ENCODE measurements at regions not wholly inside any gene's neighbourhood (a gene's known extent, or its start where the extent isn't known, plus 50 kb on each side); places are given as distances from the start of the nearest gene placed in this dataset.

- peaks cover 0 to 2% of the 10 kb centered on the region in 2 donors for H3K9me3 ChIP-seq (ENCODE audit: control insufficient read depth in 2 of 2, insufficient read depth in 1 of 2, low read depth in 1 of 2, low read length in 1 of 2)
- H3K4me3 ChIP-seq (ENCODE audit: low read depth in 1 of 3, low read length in 3 of 3), result no peak overlapping the region
- H3K27me3 ChIP-seq (ENCODE audit: control insufficient read depth in 3 of 3, insufficient read depth in 3 of 3, low read length in 3 of 3), result no peaks in the 10 kb centered on the region
- H3K36me3 ChIP-seq (ENCODE audit: control insufficient read depth in 3 of 3, insufficient read depth in 2 of 3, low read depth in 1 of 3, low read length in 3 of 3), result no peaks in the 10 kb centered on the region
- DNase-seq (no peak), FAIRE-seq (no peak)
- H3K4me1 ChIP-seq (ENCODE audit: control insufficient read depth in 3 of 3, insufficient read depth in 2 of 3, low read depth in 1 of 3, low read length in 2 of 3), result no peaks in the 10 kb centered on the region
- H3K27ac ChIP-seq (ENCODE audit: low read depth in 1 of 3, low read length in 2 of 3), result no peak overlapping the region
- WGBS, 3 donors, result 26 to 43% (median 31%) methylated on average over 5 of the region's 5 CpGs
These were observed 419.4 kb upstream of the ADAMTS9 start for GRCh38 chr3:65107174-65107573.

GRCh38 chr3:65101450-65101849, 413.6 kb upstream of the ADAMTS9 start:
- H3K36me3 ChIP-seq (ENCODE audit: control insufficient read depth in 3 of 3, insufficient read depth in 2 of 3, low read depth in 1 of 3, low read length in 3 of 3), result no peaks in the 10 kb centered on the region
- no peaks in the 10 kb centered on the region for H3K9me3 ChIP-seq (ENCODE audit: control insufficient read depth in 2 of 2, insufficient read depth in 1 of 2, low read depth in 1 of 2, low read length in 1 of 2)
- 12 to 52% (median 16%) methylated on average over 1 of the region's 1 CpG for WGBS, 3 donors
- no peak overlapping the region for H3K4me3 ChIP-seq (ENCODE audit: low read depth in 1 of 3, low read length in 3 of 3)
- no peaks in the 10 kb centered on the region for H3K4me1 ChIP-seq (ENCODE audit: control insufficient read depth in 3 of 3, insufficient read depth in 2 of 3, low read depth in 1 of 3, low read length in 2 of 3)
- no peak overlapping the region for H3K27ac ChIP-seq (ENCODE audit: low read depth in 1 of 3, low read length in 2 of 3)
- FAIRE-seq, result no peak
- DNase-seq, result no peak
- H3K27me3 ChIP-seq (ENCODE audit: control insufficient read depth in 3 of 3, insufficient read depth in 3 of 3, low read length in 3 of 3), result no peaks in the 10 kb centered on the region

- H3K9me3 ChIP-seq (ENCODE audit: control insufficient read depth in 2 of 2, insufficient read depth in 1 of 2, low read depth in 1 of 2, low read length in 1 of 2), result no peaks in the 10 kb centered on the region
- H3K36me3 ChIP-seq (ENCODE audit: control insufficient read depth in 3 of 3, insufficient read depth in 2 of 3, low read depth in 1 of 3, low read length in 3 of 3), result no peaks in the 10 kb centered on the region
- no peaks in the 10 kb centered on the region for H3K27me3 ChIP-seq (ENCODE audit: control insufficient read depth in 3 of 3, insufficient read depth in 3 of 3, low read length in 3 of 3)
- FAIRE-seq (no peak), DNase-seq (no peak)
- H3K27ac ChIP-seq (ENCODE audit: low read depth in 1 of 3, low read length in 2 of 3), result no peak overlapping the region
- H3K4me3 ChIP-seq (ENCODE audit: low read depth in 1 of 3, low read length in 3 of 3), result no peak overlapping the region
- 83 to 89% (median 87%) methylated on average over 5 of the region's 5 CpGs for WGBS, 3 donors
- no peaks in the 10 kb centered on the region for H3K4me1 ChIP-seq (ENCODE audit: control insufficient read depth in 3 of 3, insufficient read depth in 2 of 3, low read depth in 1 of 3, low read length in 2 of 3)
These were observed 410.6 kb upstream of the ADAMTS9 start for GRCh38 chr3:65098400-65098799.

GRCh38 chr3:65096110-65096745, 408.4 kb upstream of the ADAMTS9 start:
- WGBS, 3 donors, result 76 to 92% (median 80%) methylated on average over 4 of the region's 4 CpGs
- H3K4me1 ChIP-seq (ENCODE audit: control insufficient read depth in 3 of 3, insufficient read depth in 2 of 3, low read depth in 1 of 3, low read length in 2 of 3), result no peaks in the 10 kb centered on the region
- DNase-seq, result no peak
- no peaks in the 10 kb centered on the region for H3K36me3 ChIP-seq (ENCODE audit: control insufficient read depth in 3 of 3, insufficient read depth in 2 of 3, low read depth in 1 of 3, low read length in 3 of 3)
- H3K27ac ChIP-seq (ENCODE audit: low read depth in 1 of 3, low read length in 2 of 3), result no peak overlapping the region
- H3K9me3 ChIP-seq (ENCODE audit: control insufficient read depth in 2 of 2, insufficient read depth in 1 of 2, low read depth in 1 of 2, low read length in 1 of 2), result no peaks in the 10 kb centered on the region
- no peak for FAIRE-seq
- H3K27me3 ChIP-seq (ENCODE audit: control insufficient read depth in 3 of 3, insufficient read depth in 3 of 3, low read length in 3 of 3), result no peaks in the 10 kb centered on the region
- H3K4me3 ChIP-seq (ENCODE audit: low read depth in 1 of 3, low read length in 3 of 3), result no peak overlapping the region

GRCh38 chr3:65094723-65095122, 406.9 kb upstream of the ADAMTS9 start:
- H3K27ac ChIP-seq (ENCODE audit: low read depth in 1 of 3, low read length in 2 of 3), result no peak overlapping the region
- H3K4me1 ChIP-seq (ENCODE audit: control insufficient read depth in 3 of 3, insufficient read depth in 2 of 3, low read depth in 1 of 3, low read length in 2 of 3), result no peaks in the 10 kb centered on the region
- no peak for FAIRE-seq
- H3K9me3 ChIP-seq (ENCODE audit: control insufficient read depth in 2 of 2, insufficient read depth in 1 of 2, low read depth in 1 of 2, low read length in 1 of 2), result no peaks in the 10 kb centered on the region
- H3K4me3 ChIP-seq (ENCODE audit: low read depth in 1 of 3, low read length in 3 of 3), result no peak overlapping the region
- DNase-seq, result no peak
- no peaks in the 10 kb centered on the region for H3K36me3 ChIP-seq (ENCODE audit: control insufficient read depth in 3 of 3, insufficient read depth in 2 of 3, low read depth in 1 of 3, low read length in 3 of 3)
- H3K27me3 ChIP-seq (ENCODE audit: control insufficient read depth in 3 of 3, insufficient read depth in 3 of 3, low read length in 3 of 3), result no peaks in the 10 kb centered on the region

GRCh38 chr3:65093641-65094040, 405.8 kb upstream of the ADAMTS9 start:
- H3K4me3 ChIP-seq (ENCODE audit: low read depth in 1 of 3, low read length in 3 of 3), result no peak overlapping the region
- FAIRE-seq, result no peak
- no peaks in the 10 kb centered on the region for H3K4me1 ChIP-seq (ENCODE audit: control insufficient read depth in 3 of 3, insufficient read depth in 2 of 3, low read depth in 1 of 3, low read length in 2 of 3)
- DNase-seq, result no peak
- 68 to 87% (median 77%) methylated on average over 3 of the region's 3 CpGs for WGBS, 3 donors
- no peaks in the 10 kb centered on the region for H3K27me3 ChIP-seq (ENCODE audit: control insufficient read depth in 3 of 3, insufficient read depth in 3 of 3, low read length in 3 of 3)
- no peaks in the 10 kb centered on the region for H3K9me3 ChIP-seq (ENCODE audit: control insufficient read depth in 2 of 2, insufficient read depth in 1 of 2, low read depth in 1 of 2, low read length in 1 of 2)
- H3K27ac ChIP-seq (ENCODE audit: low read depth in 1 of 3, low read length in 2 of 3), result no peak overlapping the region
- H3K36me3 ChIP-seq (ENCODE audit: control insufficient read depth in 3 of 3, insufficient read depth in 2 of 3, low read depth in 1 of 3, low read length in 3 of 3), result no peaks in the 10 kb centered on the region

GRCh38 chr3:65091565-65091964, 403.8 kb upstream of the ADAMTS9 start:
- Histone ChIP-seq H3K36me3 (ENCODE audit: control insufficient read depth in 3 of 3, insufficient read depth in 2 of 3, low read depth in 1 of 3, low read length in 3 of 3) (no peaks in the 10 kb centered on the region), H3K4me1 (ENCODE audit: control insufficient read depth in 3 of 3, insufficient read depth in 2 of 3, low read depth in 1 of 3, low read length in 2 of 3) (no peaks in the 10 kb centered on the region), H3K27me3 (ENCODE audit: control insufficient read depth in 3 of 3, insufficient read depth in 3 of 3, low read length in 3 of 3) (no peaks in the 10 kb centered on the region), H3K4me3 (ENCODE audit: low read depth in 1 of 3, low read length in 3 of 3) (no peak overlapping the region), H3K27ac (ENCODE audit: low read depth in 1 of 3, low read length in 2 of 3) (no peak overlapping the region), H3K9me3 (ENCODE audit: control insufficient read depth in 2 of 2, insufficient read depth in 1 of 2, low read depth in 1 of 2, low read length in 1 of 2) (no peaks in the 10 kb centered on the region)
- FAIRE-seq, result no peak
- DNase-seq, result no peak
- WGBS, 3 donors, result 69 to 91% (median 76%) methylated on average over 3 of the region's 3 CpGs

- no peak overlapping the region for H3K4me3 ChIP-seq (ENCODE audit: low read depth in 1 of 3, low read length in 3 of 3)
- DNase-seq (no peak), FAIRE-seq (no peak)
- WGBS, 3 donors, result 42 to 50% (median 45%) methylated on average over 4 of the region's 4 CpGs
- H3K27me3 ChIP-seq (ENCODE audit: control insufficient read depth in 3 of 3, insufficient read depth in 3 of 3, low read length in 3 of 3), result no peaks in the 10 kb centered on the region
- no peak overlapping the region for H3K27ac ChIP-seq (ENCODE audit: low read depth in 1 of 3, low read length in 2 of 3)
- no peaks in the 10 kb centered on the region for H3K9me3 ChIP-seq (ENCODE audit: control insufficient read depth in 2 of 2, insufficient read depth in 1 of 2, low read depth in 1 of 2, low read length in 1 of 2)
- no peaks in the 10 kb centered on the region for H3K36me3 ChIP-seq (ENCODE audit: control insufficient read depth in 3 of 3, insufficient read depth in 2 of 3, low read depth in 1 of 3, low read length in 3 of 3)
- no peaks in the 10 kb centered on the region for H3K4me1 ChIP-seq (ENCODE audit: control insufficient read depth in 3 of 3, insufficient read depth in 2 of 3, low read depth in 1 of 3, low read length in 2 of 3)
These were observed 395.4 kb upstream of the ADAMTS9 start for GRCh38 chr3:65083240-65083639.

GRCh38 chr3:65081536-65081935, 393.7 kb upstream of the ADAMTS9 start:
- no peak for FAIRE-seq
- WGBS, 3 donors, result 49 to 63% (median 57%) methylated on average over 2 of the region's 2 CpGs
- H3K27me3 ChIP-seq (ENCODE audit: control insufficient read depth in 3 of 3, insufficient read depth in 3 of 3, low read length in 3 of 3), result no peaks in the 10 kb centered on the region
- DNase-seq, result no peak
- no peaks in the 10 kb centered on the region for H3K9me3 ChIP-seq (ENCODE audit: control insufficient read depth in 2 of 2, insufficient read depth in 1 of 2, low read depth in 1 of 2, low read length in 1 of 2)
- H3K36me3 ChIP-seq (ENCODE audit: control insufficient read depth in 3 of 3, insufficient read depth in 2 of 3, low read depth in 1 of 3, low read length in 3 of 3), result no peaks in the 10 kb centered on the region
- H3K4me1 ChIP-seq (ENCODE audit: control insufficient read depth in 3 of 3, insufficient read depth in 2 of 3, low read depth in 1 of 3, low read length in 2 of 3), result no peaks in the 10 kb centered on the region
- H3K4me3 ChIP-seq (ENCODE audit: low read depth in 1 of 3, low read length in 3 of 3), result no peak overlapping the region
- H3K27ac ChIP-seq (ENCODE audit: low read depth in 1 of 3, low read length in 2 of 3), result no peak overlapping the region

Data from small intestine (tissue), 7 donors.